CD4-positive, alpha-beta memory T cell (primary cell): ENCODE measurements at regions not wholly inside any gene's neighbourhood (a gene's known extent, or its start where the extent isn't known, plus 50 kb on each side); places are given as distances from the start of the nearest gene placed in this dataset.

Source experiments
- CTCF ChIA-PET: fragments of 350-600 bp; sonication (Branson Sonifier 250); formaldehyde crosslinking; loops from one replicate; lab custom pipeline; 2021; ENCODE audit warnings: inconsistent platforms; ENCODE audit not compliant: partially characterized antibody; lab: Charles Lee
- POLR2A ChIA-PET: fragments of 350-600 bp; sonication (Branson Sonifier 250); formaldehyde crosslinking; loops from one replicate; lab custom pipeline; 2021; ENCODE audit not compliant: partially characterized antibody; lab: Charles Lee
- DNase-seq, 5 donors: peaks; one replicate each; pipeline versions ENCODE4 v3.0.0 to v3.0.0-alpha.2; 2020 to 2022; ENCODE audit warnings: mixed read lengths in 1 of 5
- H3K27ac ChIP-seq: one replicate; pipeline ENCODE4 v1.7.0; 2013; ENCODE audit warnings: low read depth, low read length
- H3K27me3 ChIP-seq: 2 replicates; pipeline ENCODE4 v1.7.0; 2013; ENCODE audit warnings: mild to moderate bottlenecking, low read length, moderate library complexity; ENCODE audit not compliant: insufficient read depth
- H3K36me3 ChIP-seq: 2 replicates; pipeline ENCODE4 v1.7.0; 2013; ENCODE audit warnings: mild to moderate bottlenecking, low read length, moderate library complexity; ENCODE audit not compliant: insufficient read depth
- H3K4me1 ChIP-seq: 2 replicates; pipeline ENCODE4 v1.7.0; 2013; ENCODE audit warnings: mild to moderate bottlenecking, low read length, moderate library complexity; ENCODE audit not compliant: insufficient read depth
- H3K4me3 ChIP-seq, 2 donors: one replicate each; pipeline ENCODE4 v1.7.0; 2013; ENCODE audit warnings: low read length in 2 of 2, mild to moderate bottlenecking in 1 of 2
- H3K9me3 ChIP-seq, 2 donors: one replicate each; pipeline ENCODE4 v1.7.0; 2013; ENCODE audit warnings: low read length in 2 of 2, control low read depth in 1 of 2; ENCODE audit not compliant: control insufficient read depth in 1 of 2
- H3K27ac Mint-ChIP-seq, 7 donors: one replicate each; pipeline ENCODE4 v1.8.0; 2020 to 2021; ENCODE audit warnings: mixed read lengths in 7 of 7, mild to moderate bottlenecking in 6 of 7, inconsistent platforms in 3 of 7, moderate library complexity in 3 of 7
- H3K27me3 Mint-ChIP-seq, 2 donors: one replicate each; pipeline ENCODE4 v1.8.0; 2020 to 2021; ENCODE audit warnings: mixed read lengths in 2 of 2
- H3K36me3 Mint-ChIP-seq, 2 donors: one replicate each; pipeline ENCODE4 v1.8.0; 2020 to 2021; ENCODE audit warnings: mixed read lengths in 2 of 2, inconsistent platforms in 1 of 2, mild to moderate bottlenecking in 1 of 2
- H3K4me1 Mint-ChIP-seq, 4 donors: one replicate each; pipeline ENCODE4 v1.8.0; 2020 to 2021; ENCODE audit warnings: mixed read lengths in 4 of 4, mild to moderate bottlenecking in 1 of 4
- H3K4me3 Mint-ChIP-seq, 8 donors: one replicate each; pipeline ENCODE4 v1.8.0; 2020 to 2021; ENCODE audit warnings: mixed read lengths in 8 of 8, mild to moderate bottlenecking in 7 of 8, moderate library complexity in 6 of 8, inconsistent platforms in 3 of 8
- H3K9me3 Mint-ChIP-seq, 8 donors: one replicate each; pipeline ENCODE4 v1.8.0; 2020 to 2021; ENCODE audit warnings: mixed read lengths in 8 of 8, mild to moderate bottlenecking in 5 of 8, inconsistent platforms in 3 of 8, moderate library complexity in 1 of 8
- intact Hi-C: fragments of 100-400 bp; cut with micrococcal nuclease; formaldehyde crosslinking; loops from one replicate; pipeline ENCODE4 v1.15.1; 2023

- Mint-ChIP-seq H3K27me3 (no peaks in the 10 kb centered on the region), H3K9me3 (peaks cover 0 to 12% (median 6%) of the 10 kb centered on the region in 8 donors), H3K27ac (no peak overlapping the region), H3K4me3 (no peak overlapping the region), H3K36me3 (no peaks in the 10 kb centered on the region), H3K4me1 (no peaks in the 10 kb centered on the region)
- intact Hi-C loops: no loop called here
- Histone ChIP-seq H3K4me3 (no peak overlapping the region), H3K27ac (no peak overlapping the region), H3K4me1 (no peaks in the 10 kb centered on the region), H3K9me3 (no peaks in the 10 kb centered on the region), H3K27me3 (no peaks in the 10 kb centered on the region), H3K36me3 (no peaks in the 10 kb centered on the region)
- ChIA-PET CTCF (no interaction called here), POLR2A (no interaction called here)
- DNase-seq: no peak
Measured at GRCh38 chr11:98703779-98704556, 316.8 kb upstream of the CNTN5 start.

DNA sequence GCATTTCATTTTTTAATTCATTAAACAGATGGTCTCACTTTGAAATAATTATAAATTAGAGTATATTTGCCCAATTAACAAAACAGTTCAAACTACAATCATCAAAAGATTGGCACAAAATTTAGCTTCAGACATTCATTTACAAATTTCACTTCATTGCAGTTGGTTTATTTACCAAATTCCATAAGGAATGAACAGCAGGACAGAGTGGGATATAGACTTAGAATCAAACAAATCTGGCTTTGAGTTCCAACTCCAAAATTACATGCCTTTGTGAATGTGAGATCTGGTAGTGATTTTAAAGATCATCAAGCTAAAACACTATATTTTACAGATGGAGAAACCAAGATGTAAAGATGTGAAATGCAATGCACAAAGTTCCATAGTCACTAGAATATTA is 310.7 kb upstream of the CNTN5 start:
- DNase-seq: no peak
- Histone ChIP-seq H3K36me3 (no peaks in the 10 kb centered on the region), H3K27me3 (no peaks in the 10 kb centered on the region), H3K4me1 (no peaks in the 10 kb centered on the region), H3K4me3 (no peak overlapping the region), H3K27ac (no peak overlapping the region), H3K9me3 (no peaks in the 10 kb centered on the region)
- H3K4me3 Mint-ChIP-seq: no peak overlapping the region
- intact Hi-C loops: no loop called here
- no peaks in the 10 kb centered on the region for H3K4me1 Mint-ChIP-seq
- ChIA-PET POLR2A (no interaction called here), CTCF (no interaction called here)
- H3K27me3 Mint-ChIP-seq: no peaks in the 10 kb centered on the region
- no peaks in the 10 kb centered on the region for H3K36me3 Mint-ChIP-seq
- no peak overlapping the region for H3K27ac Mint-ChIP-seq
- peaks cover 0 to 32% (median 18%) of the 10 kb centered on the region in 8 donors for H3K9me3 Mint-ChIP-seq

GRCh38 chr11:98710986-98711385 is 309.8 kb upstream of the CNTN5 start:
- intact Hi-C loops: no loop called here
- no peaks in the 10 kb centered on the region for H3K27me3 ChIP-seq
- Mint-ChIP-seq H3K27ac (no peak overlapping the region), H3K36me3 (no peaks in the 10 kb centered on the region), H3K9me3 (peaks cover 0 to 37% (median 20%) of the 10 kb centered on the region in 8 donors), H3K27me3 (no peaks in the 10 kb centered on the region), H3K4me3 (no peak overlapping the region), H3K4me1 (no peaks in the 10 kb centered on the region)
- no peaks in the 10 kb centered on the region for H3K36me3 ChIP-seq
- DNase-seq: no peak
- no peaks in the 10 kb centered on the region for H3K4me1 ChIP-seq
- ChIA-PET POLR2A (no interaction called here), CTCF (no interaction called here)
- H3K9me3 ChIP-seq: no peaks in the 10 kb centered on the region
- no peak overlapping the region for H3K27ac ChIP-seq
- H3K4me3 ChIP-seq: no peak overlapping the region

GRCh38 chr11:98720951-98721350 is 299.8 kb upstream of the CNTN5 start:
- no peaks in the 10 kb centered on the region for H3K36me3 ChIP-seq
- no peaks in the 10 kb centered on the region for H3K27me3 ChIP-seq
- H3K9me3 Mint-ChIP-seq: peaks cover 3 to 27% (median 13%) of the 10 kb centered on the region in 8 donors
- POLR2A ChIA-PET: no interaction called here
- no peaks in the 10 kb centered on the region for H3K27me3 Mint-ChIP-seq
- H3K4me1 Mint-ChIP-seq: no peaks in the 10 kb centered on the region
- no peaks in the 10 kb centered on the region for H3K4me1 ChIP-seq
- no peak overlapping the region for H3K27ac Mint-ChIP-seq
- intact Hi-C loops: no loop called here
- no peak overlapping the region for H3K27ac ChIP-seq
- no peak overlapping the region for H3K4me3 Mint-ChIP-seq
- no peak for DNase-seq
- no peaks in the 10 kb centered on the region for H3K9me3 ChIP-seq
- no peaks in the 10 kb centered on the region for H3K36me3 Mint-ChIP-seq
- CTCF ChIA-PET: no interaction called here
- H3K4me3 ChIP-seq: no peak overlapping the region

- Mint-ChIP-seq H3K4me1 (no peaks in the 10 kb centered on the region), H3K27ac (no peak overlapping the region), H3K36me3 (no peaks in the 10 kb centered on the region), H3K9me3 (peaks cover 0 to 16% (median 10%) of the 10 kb centered on the region in 8 donors), H3K4me3 (no peak overlapping the region), H3K27me3 (no peaks in the 10 kb centered on the region)
- intact Hi-C loops: no loop called here
- no peak for DNase-seq
- POLR2A ChIA-PET: no interaction called here
- peaks cover 0 to 4% of the 10 kb centered on the region in 2 donors for H3K9me3 ChIP-seq
- H3K27ac ChIP-seq: no peak overlapping the region
- H3K4me3 ChIP-seq: no peak overlapping the region
- H3K36me3 ChIP-seq: no peaks in the 10 kb centered on the region
- no peaks in the 10 kb centered on the region for H3K27me3 ChIP-seq
- H3K4me1 ChIP-seq: no peaks in the 10 kb centered on the region
- CTCF ChIA-PET: no interaction called here
Measured at GRCh38 chr11:98725471-98725870, 295.3 kb upstream of the CNTN5 start.

- no peak overlapping the region for H3K27ac Mint-ChIP-seq
Measured at GRCh38 chr11:98728421-98728820, 292.3 kb upstream of the CNTN5 start.

DNA sequence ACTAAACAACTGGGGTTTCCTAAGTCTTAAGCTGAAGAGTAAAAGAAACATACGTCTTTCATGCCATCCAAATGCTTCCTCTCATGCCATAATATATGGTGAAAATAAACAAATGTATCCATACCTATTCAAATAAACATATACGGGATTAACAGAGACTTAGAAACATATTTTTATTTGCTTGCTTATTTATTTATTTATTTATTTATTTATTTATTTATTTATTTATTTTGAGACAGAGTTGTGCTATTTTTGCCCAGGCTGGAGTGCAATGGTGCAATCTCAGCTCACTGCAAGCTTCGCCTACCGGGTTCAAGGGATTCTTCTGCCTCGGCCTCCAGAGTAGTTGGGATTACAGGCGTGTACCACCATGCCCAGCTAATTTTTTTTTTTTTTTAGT is 291.6 kb upstream of the CNTN5 start:
- peaks cover 0 to 21% (median 8%) of the 10 kb centered on the region in 8 donors for H3K9me3 Mint-ChIP-seq
- H3K27me3 Mint-ChIP-seq: no peaks in the 10 kb centered on the region
- no peak for DNase-seq
- intact Hi-C loops: no loop called here
- Histone ChIP-seq H3K36me3 (no peaks in the 10 kb centered on the region), H3K9me3 (peaks cover 0 to 4% of the 10 kb centered on the region in 2 donors), H3K27me3 (no peaks in the 10 kb centered on the region), H3K4me1 (no peaks in the 10 kb centered on the region), H3K4me3 (no peak overlapping the region), H3K27ac (no peak overlapping the region)
- no peak overlapping the region for H3K27ac Mint-ChIP-seq
- ChIA-PET CTCF (no interaction called here), POLR2A (no interaction called here)
- H3K36me3 Mint-ChIP-seq: no peaks in the 10 kb centered on the region
- no peak overlapping the region for H3K4me3 Mint-ChIP-seq
- no peaks in the 10 kb centered on the region for H3K4me1 Mint-ChIP-seq

More at GRCh38 chr11:98728421-98728820, 292.3 kb upstream of the CNTN5 start:
- DNase-seq: no peak
- H3K27me3 ChIP-seq: no peaks in the 10 kb centered on the region
- H3K27ac ChIP-seq: no peak overlapping the region
- intact Hi-C loops: no loop called here
- Mint-ChIP-seq H3K36me3 (no peaks in the 10 kb centered on the region), H3K4me1 (no peaks in the 10 kb centered on the region), H3K4me3 (no peak overlapping the region), H3K27me3 (no peaks in the 10 kb centered on the region), H3K9me3 (peaks cover 0 to 20% (median 8%) of the 10 kb centered on the region in 8 donors)
- POLR2A ChIA-PET: no interaction called here
- no peak overlapping the region for H3K4me3 ChIP-seq
- H3K4me1 ChIP-seq: no peaks in the 10 kb centered on the region
- no peaks in the 10 kb centered on the region for H3K36me3 ChIP-seq
- peaks cover 0 to 4% of the 10 kb centered on the region in 2 donors for H3K9me3 ChIP-seq
- CTCF ChIA-PET: no interaction called here
